ENCODE measurements at regions not wholly inside any gene's neighbourhood (a gene's known extent, or its start where the extent isn't known, plus 50 kb on each side); places are given as distances from the start of the nearest gene placed in this dataset.

- Histone ChIP-seq H3K9me3 (ENCODE audit: insufficient read depth, low read length) (no peaks in the 10 kb centered on the region), H3K9ac (ENCODE audit: insufficient read length, low read depth) (no peak overlapping the region), H3K27me3 (ENCODE audit: insufficient read depth, insufficient read length) (no peaks in the 10 kb centered on the region), H3K4me3 (ENCODE audit: insufficient read length, low read depth) (no peak overlapping the region), H3K36me3 (ENCODE audit: insufficient read depth, insufficient read length, low read length) (no peaks in the 10 kb centered on the region), H3K4me1 (ENCODE audit: insufficient read depth, insufficient read length) (no peaks in the 10 kb centered on the region)
- no peak for DNase-seq (ENCODE audit: low read depth, low spot score)
- no peak for TF ChIP-seq SUZ12 (IDR thresholded peaks at IDR 0.05; ENCODE audit: extremely low read depth, insufficient read depth, insufficient read length)
- TF ChIP-seq YY1 (IDR thresholded peaks at IDR 0.05; ENCODE audit: insufficient read depth, insufficient read length): no peak
- no peak for TF ChIP-seq ZNF274 (IDR thresholded peaks at IDR 0.05; ENCODE audit: low read depth, low read length)
Observed at GRCh38 chr19:33876192-33876591, 79.5 kb downstream of the KCTD15 start.

DNA sequence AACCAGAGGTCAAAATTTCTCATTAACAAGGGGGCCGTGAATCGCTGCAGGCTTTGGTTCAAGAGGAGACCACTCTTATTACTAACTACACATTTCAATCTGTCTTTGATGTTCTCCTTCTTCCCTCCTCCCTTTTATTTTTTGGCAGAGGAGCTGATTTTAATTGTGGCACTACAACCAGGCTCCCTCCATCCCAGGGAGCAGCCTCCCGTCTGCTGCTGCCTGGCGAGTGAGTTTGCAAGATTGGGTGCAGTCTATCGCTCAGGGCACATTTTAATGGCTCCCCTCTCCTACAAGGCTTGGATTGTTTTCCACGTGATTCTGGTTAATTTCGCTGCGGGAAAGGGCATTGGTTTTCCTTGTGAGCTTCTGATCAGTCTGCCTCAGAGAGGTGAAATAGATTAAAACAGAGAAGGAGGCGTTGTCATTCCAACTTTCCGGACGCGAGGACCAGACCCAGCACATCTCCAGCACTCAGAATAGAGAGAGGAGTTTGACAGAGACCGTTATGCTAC lies 81.4 kb downstream of the KCTD15 start:
- Histone ChIP-seq H3K36me3 (ENCODE audit: insufficient read depth, insufficient read length, low read length) (no peaks in the 10 kb centered on the region), H3K27me3 (ENCODE audit: insufficient read depth, insufficient read length) (no peaks in the 10 kb centered on the region), H3K9ac (ENCODE audit: insufficient read length, low read depth) (no peak overlapping the region), H3K4me1 (ENCODE audit: insufficient read depth, insufficient read length) (no peaks in the 10 kb centered on the region), H3K9me3 (ENCODE audit: insufficient read depth, low read length) (no peaks in the 10 kb centered on the region), H3K4me3 (ENCODE audit: insufficient read length, low read depth) (no peak overlapping the region)
- DNase-seq (ENCODE audit: low read depth, low spot score): no peak
- TF ChIP-seq SUZ12 (IDR thresholded peaks at IDR 0.05; ENCODE audit: extremely low read depth, insufficient read depth, insufficient read length) (no peak), ZNF274 (IDR thresholded peaks at IDR 0.05; ENCODE audit: low read depth, low read length) (no peak), YY1 (IDR thresholded peaks at IDR 0.05; ENCODE audit: insufficient read depth, insufficient read length) (no peak)

DNA sequence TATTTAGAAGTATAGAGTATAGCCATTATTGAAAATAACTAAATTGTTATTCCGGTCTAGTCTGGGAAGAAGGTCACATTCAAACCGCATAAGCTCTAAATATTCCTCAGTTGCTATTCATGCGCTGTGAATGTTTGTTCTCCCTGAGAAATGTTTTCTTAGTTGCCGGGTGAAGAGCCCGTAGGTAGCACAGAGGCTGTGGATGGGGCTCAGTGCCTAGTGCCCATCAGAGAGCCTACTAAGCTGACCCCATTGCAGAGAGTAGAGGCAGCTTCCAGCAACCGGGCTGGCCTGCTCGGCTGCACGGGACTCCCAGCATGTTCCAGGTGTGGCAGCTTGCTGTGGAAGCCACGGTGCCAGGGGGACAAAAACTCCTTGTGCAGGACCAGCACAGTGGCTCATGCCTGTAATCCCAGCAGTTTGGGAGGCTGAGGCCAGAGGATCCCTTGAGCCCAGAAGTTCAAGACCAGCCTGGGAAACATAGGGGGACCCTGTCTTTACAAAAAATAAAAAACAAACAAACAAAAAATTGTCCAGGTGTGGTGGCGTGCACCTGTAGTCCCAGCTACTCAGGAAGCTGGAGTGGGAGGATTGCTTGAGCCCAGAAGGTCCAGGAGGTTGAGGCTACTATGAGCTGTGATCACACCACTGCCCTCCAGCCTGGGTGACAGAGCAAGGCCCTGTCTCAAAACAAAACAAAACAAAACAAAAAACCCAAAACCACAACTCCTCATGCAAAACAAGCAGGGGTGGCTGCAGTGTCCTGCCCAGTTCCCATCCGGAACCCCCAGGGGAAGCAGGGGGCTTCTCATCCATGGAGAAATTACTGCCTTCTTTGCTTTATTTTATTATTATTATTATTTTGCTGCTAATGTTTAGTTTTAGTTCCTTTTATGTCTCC lies 82.5 kb downstream of the KCTD15 start:
- Histone ChIP-seq H3K4me1 (ENCODE audit: insufficient read depth, insufficient read length) (peaks cover 4% of the 10 kb centered on the region), H3K4me3 (ENCODE audit: insufficient read length, low read depth) (no peak overlapping the region), H3K9me3 (ENCODE audit: insufficient read depth, low read length) (no peaks in the 10 kb centered on the region), H3K36me3 (ENCODE audit: insufficient read depth, insufficient read length, low read length) (no peaks in the 10 kb centered on the region), H3K9ac (ENCODE audit: insufficient read length, low read depth) (no peak overlapping the region), H3K27me3 (ENCODE audit: insufficient read depth, insufficient read length) (no peaks in the 10 kb centered on the region)
- no peak for DNase-seq (ENCODE audit: low read depth, low spot score)
- TF ChIP-seq SUZ12 (IDR thresholded peaks at IDR 0.05; ENCODE audit: extremely low read depth, insufficient read depth, insufficient read length): no peak
- no peak for TF ChIP-seq ZNF274 (IDR thresholded peaks at IDR 0.05; ENCODE audit: low read depth, low read length)
- no peak for TF ChIP-seq YY1 (IDR thresholded peaks at IDR 0.05; ENCODE audit: insufficient read depth, insufficient read length)

DNA sequence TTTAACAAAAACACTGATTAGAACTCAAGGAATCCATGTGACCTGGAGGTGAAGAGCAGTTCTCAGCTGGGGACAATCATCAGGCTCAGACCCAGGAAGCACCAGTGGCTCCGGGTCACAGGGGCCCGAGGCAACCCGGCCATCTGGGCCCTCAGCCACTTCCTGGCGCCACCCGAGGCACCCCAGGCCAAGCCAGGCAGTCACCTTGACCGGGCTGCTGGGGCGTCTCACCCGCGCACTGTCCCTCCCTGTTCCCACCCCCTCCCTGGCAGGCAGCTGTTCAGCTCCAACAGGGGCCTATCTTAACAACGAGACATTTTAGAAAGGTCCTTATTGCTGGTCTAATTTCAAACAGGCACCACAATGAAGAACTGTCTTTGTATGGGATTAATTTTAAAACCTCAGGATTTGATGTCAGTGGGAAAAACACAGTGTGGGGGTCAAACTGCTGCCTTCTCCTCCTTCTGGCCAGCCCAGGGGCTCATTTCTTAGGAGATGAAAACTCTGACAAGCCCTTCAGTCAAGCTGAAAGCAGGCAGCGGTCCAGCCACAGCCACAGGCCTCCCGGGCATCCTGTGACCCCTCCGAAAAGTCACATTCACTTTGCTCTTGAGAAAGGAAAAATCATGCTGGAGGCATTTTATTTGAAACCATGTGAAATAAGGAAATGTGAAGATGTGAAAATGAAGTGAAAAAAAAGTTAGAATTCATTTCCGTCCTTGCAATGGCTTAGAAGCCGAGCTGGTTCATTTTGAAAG lies 83.3 kb downstream of the KCTD15 start:
- Histone ChIP-seq H3K4me1 (ENCODE audit: insufficient read depth, insufficient read length) (peaks cover 4% of the 10 kb centered on the region), H3K36me3 (ENCODE audit: insufficient read depth, insufficient read length, low read length) (no peaks in the 10 kb centered on the region), H3K9me3 (ENCODE audit: insufficient read depth, low read length) (no peaks in the 10 kb centered on the region), H3K9ac (ENCODE audit: insufficient read length, low read depth) (no peak overlapping the region), H3K27me3 (ENCODE audit: insufficient read depth, insufficient read length) (no peaks in the 10 kb centered on the region), H3K4me3 (ENCODE audit: insufficient read length, low read depth) (no peak overlapping the region)
- no peak for TF ChIP-seq ZNF274 (IDR thresholded peaks at IDR 0.05; ENCODE audit: low read depth, low read length)
- no peak for TF ChIP-seq YY1 (IDR thresholded peaks at IDR 0.05; ENCODE audit: insufficient read depth, insufficient read length)
- TF ChIP-seq SUZ12 (IDR thresholded peaks at IDR 0.05; ENCODE audit: extremely low read depth, insufficient read depth, insufficient read length): no peak
- DNase-seq (ENCODE audit: low read depth, low spot score): no peak

DNA sequence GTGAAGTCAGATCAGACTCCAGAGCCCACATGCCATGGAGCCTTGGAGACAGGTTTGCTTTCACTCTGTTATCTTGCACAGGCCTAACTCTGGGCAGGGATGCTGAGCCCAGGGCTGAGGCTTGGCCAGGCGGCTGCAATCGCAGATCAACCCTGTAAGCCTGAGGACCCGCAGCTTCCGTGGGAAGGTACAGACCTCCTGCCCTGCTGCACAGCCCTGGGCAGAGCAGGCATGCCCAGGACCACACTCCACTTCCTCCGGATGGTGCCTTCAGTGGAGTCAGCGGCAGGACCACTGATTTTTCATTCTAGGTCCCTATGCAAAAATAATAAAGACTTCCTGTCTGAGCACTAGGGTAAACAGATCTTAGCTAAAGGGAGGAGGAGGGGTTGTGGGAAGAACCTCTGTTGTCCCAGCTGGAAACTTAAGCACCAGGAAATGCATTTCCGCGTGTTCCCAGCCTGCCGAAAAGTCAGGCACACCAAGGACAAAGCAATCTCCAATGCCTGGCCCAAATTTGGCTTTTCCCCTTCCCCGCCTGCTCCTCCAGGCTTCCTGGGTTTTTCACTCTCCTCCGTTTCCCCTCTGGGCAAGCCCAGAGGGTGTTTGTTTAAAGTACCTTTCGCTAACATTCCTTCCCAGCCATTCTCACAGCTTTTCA lies 87.3 kb downstream of the KCTD15 start:
- peak overlapping the region; percentile 63 for H3K9ac ChIP-seq (ENCODE audit: insufficient read length, low read depth)
- H3K4me3 ChIP-seq (ENCODE audit: insufficient read length, low read depth): no peak overlapping the region
- H3K4me1 ChIP-seq (ENCODE audit: insufficient read depth, insufficient read length): peaks cover 4% of the 10 kb centered on the region
- no peaks in the 10 kb centered on the region for H3K27me3 ChIP-seq (ENCODE audit: insufficient read depth, insufficient read length)
- peak; percentile 61 for DNase-seq (ENCODE audit: low read depth, low spot score)
- H3K36me3 ChIP-seq (ENCODE audit: insufficient read depth, insufficient read length, low read length): no peaks in the 10 kb centered on the region
- no peak for TF ChIP-seq YY1 (IDR thresholded peaks at IDR 0.05; ENCODE audit: insufficient read depth, insufficient read length)
- TF ChIP-seq ZNF274 (IDR thresholded peaks at IDR 0.05; ENCODE audit: low read depth, low read length): no peak
- no peak for TF ChIP-seq SUZ12 (IDR thresholded peaks at IDR 0.05; ENCODE audit: extremely low read depth, insufficient read depth, insufficient read length)
- no peaks in the 10 kb centered on the region for H3K9me3 ChIP-seq (ENCODE audit: insufficient read depth, low read length)

DNA sequence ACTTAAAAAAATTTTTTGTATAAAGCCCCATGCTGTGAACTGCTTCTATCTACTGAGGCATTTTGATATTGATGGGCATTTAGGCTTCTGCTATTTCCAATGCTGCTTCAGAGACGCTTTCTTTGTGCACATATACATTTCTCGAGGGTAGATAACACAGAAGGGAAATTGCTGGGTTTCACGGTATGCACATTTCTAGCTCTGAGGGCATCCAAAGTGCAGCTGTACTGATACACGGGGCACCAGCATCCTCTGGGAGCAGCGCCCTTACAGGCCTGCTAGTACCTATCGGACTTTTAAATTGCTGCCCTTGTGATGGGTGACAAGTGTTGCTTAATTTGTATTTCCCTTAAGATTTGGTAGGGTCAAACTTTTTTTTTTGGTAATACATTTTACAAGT lies 88.6 kb downstream of the KCTD15 start:
- H3K27me3 ChIP-seq (ENCODE audit: insufficient read depth, insufficient read length): no peaks in the 10 kb centered on the region
- no peaks in the 10 kb centered on the region for H3K36me3 ChIP-seq (ENCODE audit: insufficient read depth, insufficient read length, low read length)
- no peak for DNase-seq (ENCODE audit: low read depth, low spot score)
- H3K4me3 ChIP-seq (ENCODE audit: insufficient read length, low read depth): no peak overlapping the region
- H3K9me3 ChIP-seq (ENCODE audit: insufficient read depth, low read length): no peaks in the 10 kb centered on the region
- H3K9ac ChIP-seq (ENCODE audit: insufficient read length, low read depth): no peak overlapping the region
- TF ChIP-seq YY1 (IDR thresholded peaks at IDR 0.05; ENCODE audit: insufficient read depth, insufficient read length) (no peak), ZNF274 (IDR thresholded peaks at IDR 0.05; ENCODE audit: low read depth, low read length) (no peak), SUZ12 (IDR thresholded peaks at IDR 0.05; ENCODE audit: extremely low read depth, insufficient read depth, insufficient read length) (no peak)
- H3K4me1 ChIP-seq (ENCODE audit: insufficient read depth, insufficient read length): peaks cover 4% of the 10 kb centered on the region
